ENCODE measurements at regions not wholly inside any gene's neighbourhood (a gene's known extent, or its start where the extent isn't known, plus 50 kb on each side); places are given as distances from the start of the nearest gene placed in this dataset.

GRCh38 chr7:20916311-20916710 lies 129.6 kb upstream of the SP8 start:
- Histone ChIP-seq H4K20me1 (ENCODE audit: insufficient read depth, low read length) (no peaks in the 10 kb centered on the region), H3K4me2 (replicated peaks; ENCODE audit: extremely low read depth, low read length, poor library complexity, severe bottlenecking) (no peak overlapping the region), H3K4me1 (ENCODE audit: control insufficient read depth in 1 of 2, insufficient read depth in 2 of 2, low read length in 2 of 2) (no peaks in the 10 kb centered on the region), H3K27me3 (ENCODE audit: control insufficient read depth in 2 of 2, insufficient read depth in 2 of 2, low read length in 2 of 2) (no peaks in the 10 kb centered on the region), H3K9ac (ENCODE audit: insufficient read depth, low read length, poor library complexity, severe bottlenecking) (no peak overlapping the region), H3K4me3 (replicated peaks in 1 of 3; ENCODE audit: low read depth in 2 of 3, low read length in 3 of 3) (no peak overlapping the region), H3K36me3 (replicated peaks in 1 of 2; ENCODE audit: control insufficient read depth in 1 of 2, insufficient read depth in 2 of 2, low read length in 2 of 2) (no peaks in the 10 kb centered on the region), H3K9me3 (replicated peaks in 1 of 2; ENCODE audit: control insufficient read depth in 1 of 2, insufficient read depth in 1 of 2, low read length in 2 of 2) (no peaks in the 10 kb centered on the region), H2AFZ (ENCODE audit: insufficient read depth, low read depth, low read length, poor library complexity, severe bottlenecking) (no peak overlapping the region), H3K27ac (ENCODE audit: low read depth in 1 of 2, low read length in 2 of 2) (no peak overlapping the region), H3K79me2 (ENCODE audit: insufficient read depth, low read length) (no peaks in the 10 kb centered on the region)
- Mint-ChIP-seq H3K27me3 (ENCODE audit: low read depth in 3 of 3) (no peaks in the 10 kb centered on the region), H3K4me3 (no peak overlapping the region), H3K9me3 (peaks cover 0 to 3% (median 0%) of the 10 kb centered on the region in 7 donors), H3K27ac (no peak overlapping the region), H3K36me3 (no peaks in the 10 kb centered on the region), H3K4me1 (no peaks in the 10 kb centered on the region)
- WGBS (ENCODE audit: insufficient coverage) = no CpG with 5 or more reads among the region's 1 CpG
- DNase-seq = no peak
- TF ChIP-seq CTCF (IDR thresholded peaks at IDR 0.05) = no peak
- intact Hi-C loops (cut with micrococcal nuclease) = no loop called here

DNA sequence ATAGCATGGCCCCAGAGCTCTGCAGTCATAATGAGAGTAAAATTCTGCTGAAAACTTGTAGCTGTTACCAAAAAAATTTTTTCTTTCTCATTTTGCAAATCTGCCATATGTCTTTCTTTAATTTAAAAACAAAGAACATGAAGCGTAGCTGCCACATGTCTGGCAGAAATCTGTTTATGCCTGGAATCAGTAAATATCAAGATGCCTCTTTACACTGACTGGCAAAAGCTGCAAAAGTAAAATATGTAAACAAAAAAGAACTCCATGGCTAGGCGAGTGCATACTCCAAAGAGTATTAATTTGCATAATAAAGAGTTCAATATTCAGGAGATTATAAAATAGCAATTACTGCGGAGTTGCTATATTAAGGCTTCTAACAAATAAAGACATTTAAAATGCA lies 130.9 kb upstream of the SP8 start:
- Histone ChIP-seq H3K9me3 (replicated peaks in 1 of 2; ENCODE audit: control insufficient read depth in 1 of 2, insufficient read depth in 1 of 2, low read length in 2 of 2) (no peaks in the 10 kb centered on the region), H3K27me3 (ENCODE audit: control insufficient read depth in 2 of 2, insufficient read depth in 2 of 2, low read length in 2 of 2) (no peaks in the 10 kb centered on the region), H3K36me3 (replicated peaks in 1 of 2; ENCODE audit: control insufficient read depth in 1 of 2, insufficient read depth in 2 of 2, low read length in 2 of 2) (no peaks in the 10 kb centered on the region), H3K9ac (ENCODE audit: insufficient read depth, low read length, poor library complexity, severe bottlenecking) (no peak overlapping the region), H3K4me2 (replicated peaks; ENCODE audit: extremely low read depth, low read length, poor library complexity, severe bottlenecking) (no peak overlapping the region), H3K4me1 (ENCODE audit: control insufficient read depth in 1 of 2, insufficient read depth in 2 of 2, low read length in 2 of 2) (no peaks in the 10 kb centered on the region), H4K20me1 (ENCODE audit: insufficient read depth, low read length) (no peaks in the 10 kb centered on the region), H2AFZ (ENCODE audit: insufficient read depth, low read depth, low read length, poor library complexity, severe bottlenecking) (no peak overlapping the region), H3K79me2 (ENCODE audit: insufficient read depth, low read length) (no peaks in the 10 kb centered on the region), H3K27ac (ENCODE audit: low read depth in 1 of 2, low read length in 2 of 2) (no peak overlapping the region), H3K4me3 (replicated peaks in 1 of 3; ENCODE audit: low read depth in 2 of 3, low read length in 3 of 3) (no peak overlapping the region)
- no peak for DNase-seq
- Mint-ChIP-seq H3K4me1 (no peaks in the 10 kb centered on the region), H3K36me3 (no peaks in the 10 kb centered on the region), H3K9me3 (peaks cover 0 to 3% (median 2%) of the 10 kb centered on the region in 7 donors), H3K27me3 (ENCODE audit: low read depth in 3 of 3) (no peaks in the 10 kb centered on the region), H3K4me3 (no peak overlapping the region), H3K27ac (no peak overlapping the region)
- no peak for TF ChIP-seq CTCF (IDR thresholded peaks at IDR 0.05)
- WGBS (ENCODE audit: insufficient coverage) = 60% methylated on average over 1 of the region's 3 CpGs
- intact Hi-C loops (cut with micrococcal nuclease) = no loop called here

Measured in CD14-positive monocyte (primary cell).